GM19324 (cell line): ENCODE measurements at regions not wholly inside any gene's neighbourhood (a gene's known extent, or its start where the extent isn't known, plus 50 kb on each side); places are given as distances from the start of the nearest gene placed in this dataset.

Experiments
- ATAC-seq: cut with Tn5 transposase; IDR thresholded peaks from one replicate; pipeline ENCODE4 v1.9.1; 2021; ENCODE audit warnings: mild to moderate bottlenecking, moderate library complexity; ENCODE audit not compliant: unreplicated experiment, low FRiP score

GRCh38 chr10:130398090-130398994, 262.2 kb downstream of the GLRX3 start:
- no peak for ATAC-seq

GRCh38 chr10:130399425-130399950, 263.3 kb downstream of the GLRX3 start:
- no peak for ATAC-seq

- no peak for ATAC-seq
Observed at GRCh38 chr10:130400890-130401289, 264.7 kb downstream of the GLRX3 start.

- no peak for ATAC-seq
Observed at GRCh38 chr10:130401860-130402765, 265.9 kb downstream of the GLRX3 start.

- ATAC-seq, result no peak
Observed at GRCh38 chr10:130403153-130404075, 267.2 kb downstream of the GLRX3 start.

- no peak for ATAC-seq
Observed at GRCh38 chr10:130404476-130405055, 268.4 kb downstream of the GLRX3 start.

GRCh38 chr10:130407052-130407451, 270.9 kb downstream of the GLRX3 start:
- ATAC-seq, result no peak

GRCh38 chr10:130409331-130409730, 273.1 kb downstream of the GLRX3 start:
- no peak for ATAC-seq

DNA sequence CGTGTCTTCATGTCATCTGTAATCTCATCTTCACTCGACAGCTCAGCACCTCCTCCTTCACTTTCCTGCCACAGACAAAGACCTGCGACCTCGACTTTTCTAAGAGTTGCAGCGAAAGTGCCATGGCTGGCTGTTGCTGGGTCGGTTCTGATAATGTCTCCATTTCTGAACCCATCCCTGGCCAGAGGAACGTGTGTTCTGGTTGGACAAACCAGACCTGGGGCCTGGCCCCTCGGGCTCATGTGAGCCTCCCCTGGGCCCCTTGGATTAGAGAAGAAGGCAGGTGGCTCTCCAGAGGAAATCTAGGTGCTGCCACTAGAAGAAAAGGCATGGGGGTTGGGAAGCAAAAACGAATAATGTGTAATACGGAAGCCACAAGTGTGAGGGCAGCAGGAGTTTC, 273.7 kb downstream of the GLRX3 start:
- ATAC-seq, result no peak

- no peak for ATAC-seq
Observed at GRCh38 chr10:130411496-130412085, 275.4 kb downstream of the GLRX3 start.

GRCh38 chr10:130412317-130412716, 276.1 kb downstream of the GLRX3 start:
- ATAC-seq, result no peak

GRCh38 chr10:130416334-130417150, 280.4 kb downstream of the GLRX3 start:
- ATAC-seq, result no peak

DNA sequence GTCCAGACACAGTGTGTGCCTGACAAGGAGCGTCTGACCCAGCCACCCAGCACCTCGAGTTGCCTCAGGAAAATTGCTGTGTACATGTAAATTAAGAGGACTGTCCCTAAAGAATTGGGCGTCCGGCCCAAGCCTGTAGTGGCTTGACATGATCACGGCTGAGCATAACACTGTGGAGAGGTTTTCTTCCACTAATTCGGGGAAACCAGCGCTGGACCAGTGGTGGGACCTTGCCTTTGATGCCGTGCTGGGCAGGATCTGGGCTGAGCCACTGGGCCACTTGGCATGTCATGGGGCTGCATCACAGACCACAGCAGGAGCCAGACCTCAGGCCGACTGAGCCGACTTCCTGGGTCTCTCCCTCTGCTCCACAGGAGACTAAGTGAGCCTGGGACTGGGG, 282.5 kb downstream of the GLRX3 start:
- ATAC-seq, result no peak

GRCh38 chr10:130421909-130422308, 285.7 kb downstream of the GLRX3 start:
- no peak for ATAC-seq

DNA sequence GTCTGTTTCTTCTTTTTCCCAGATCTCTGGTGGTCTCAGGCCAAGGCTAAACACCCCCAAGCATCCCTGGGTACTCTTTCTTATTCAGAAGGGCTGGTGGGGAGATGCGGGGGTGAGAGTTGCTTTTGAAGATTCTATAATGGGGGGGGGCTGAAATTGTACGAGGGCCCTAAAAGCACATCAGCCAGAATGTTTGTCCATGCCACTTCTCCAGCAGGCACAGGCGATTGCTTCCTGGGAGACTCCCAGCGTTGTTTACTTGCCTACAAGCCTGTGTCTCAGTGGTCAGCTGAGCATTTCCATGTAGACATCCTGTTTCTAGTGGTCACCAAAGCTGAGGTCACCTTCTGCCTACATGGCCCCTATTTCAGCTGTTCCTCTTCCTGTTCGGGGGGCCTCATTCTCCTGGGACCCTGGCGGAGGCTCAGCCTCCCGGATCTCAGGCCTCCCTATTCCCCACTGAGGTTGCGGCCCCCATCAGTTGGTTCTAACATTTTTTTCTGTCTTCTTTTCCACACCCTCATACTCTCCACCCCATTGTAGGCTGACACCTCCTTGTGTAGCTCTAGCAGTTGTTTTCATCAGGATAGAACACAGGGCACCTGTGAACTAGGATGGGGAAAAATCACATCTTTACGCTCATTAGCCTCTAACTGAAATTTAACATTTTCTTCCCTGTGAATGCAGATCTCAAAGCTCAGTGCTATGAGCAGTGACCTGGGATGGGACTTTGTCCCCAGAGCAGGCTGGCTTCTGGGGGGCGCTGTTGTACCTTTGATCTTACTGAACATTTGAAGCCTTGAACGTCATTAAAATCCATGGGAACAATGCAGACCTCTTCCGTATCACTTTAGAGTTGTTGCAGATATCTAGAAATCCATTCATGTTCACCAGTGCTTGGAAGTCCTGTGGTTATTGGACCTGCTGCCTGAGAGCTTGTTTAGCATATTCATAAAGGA, 286.5 kb downstream of the GLRX3 start:
- ATAC-seq, result no peak

DNA sequence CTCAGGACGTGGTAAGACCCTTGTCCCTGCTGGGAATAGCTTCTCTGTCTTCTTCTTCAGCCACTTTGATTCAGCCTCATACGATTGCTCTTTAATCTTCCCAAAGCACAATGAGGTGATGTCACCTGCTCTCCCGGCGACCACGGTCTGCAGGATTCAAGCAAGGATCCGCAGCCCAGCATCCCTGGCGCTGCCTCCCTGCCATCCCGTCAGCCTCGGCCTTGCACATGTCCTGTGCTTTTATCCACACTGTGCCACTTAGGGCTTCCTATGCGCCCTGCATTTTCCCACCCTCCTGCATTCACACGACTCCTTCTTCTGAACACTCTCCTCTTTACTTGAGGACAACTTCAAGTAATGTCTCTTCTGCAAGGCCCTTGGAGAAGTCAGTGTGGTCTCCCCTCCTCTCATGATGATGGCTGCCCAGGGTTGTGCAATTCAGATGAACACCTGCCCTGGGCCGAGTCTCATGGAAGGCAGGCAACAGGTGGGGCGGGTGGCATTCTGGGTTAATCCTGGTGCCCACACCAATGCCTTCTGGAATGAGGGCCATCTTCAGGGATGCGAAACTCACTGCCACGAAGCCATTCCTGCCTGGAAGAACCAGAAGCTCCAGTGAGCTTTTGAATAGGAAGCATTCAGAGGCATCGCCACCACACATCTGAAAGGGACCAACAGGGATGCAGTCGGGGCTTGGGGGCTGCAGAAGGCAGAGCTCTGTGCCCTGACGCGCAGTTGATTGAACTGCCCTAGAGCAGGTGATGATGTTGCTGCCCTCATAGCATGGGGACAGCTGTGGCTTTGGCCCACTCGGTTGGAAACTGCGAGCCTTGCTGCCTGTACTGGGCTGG, 287.5 kb downstream of the GLRX3 start:
- no peak for ATAC-seq
